CD4-positive, alpha-beta T cell treated with Interferon gamma for 1 hour (primary cell): ENCODE measurements at regions not wholly inside any gene's neighbourhood (a gene's known extent, or its start where the extent isn't known, plus 50 kb on each side); places are given as distances from the start of the nearest gene placed in this dataset.
"Not testable (repeated sequence)": the region's sequence is repeated elsewhere in the genome, so short reads cannot be mapped to it uniquely, and the experiment has no call there.

Experiments
- DNase-seq: peaks from one replicate; pipeline ENCODE4 v3.0.0-alpha.2; 2020

- no peak for DNase-seq
Observed at GRCh38 chr1:238499021-238499420, 608.3 kb upstream of the ZP4 start.

GRCh38 chr1:238492271-238492670 lies 601.5 kb upstream of the ZP4 start:
- no peak for DNase-seq

- DNase-seq = no peak
Observed at GRCh38 chr1:238491265-238491664, 600.5 kb upstream of the ZP4 start.

- no peak for DNase-seq
Observed at GRCh38 chr1:238489006-238489405, 598.3 kb upstream of the ZP4 start.

GRCh38 chr1:238488401-238488800 lies 597.7 kb upstream of the ZP4 start:
- no peak for DNase-seq

GRCh38 chr1:238487931-238488330 lies 597.2 kb upstream of the ZP4 start:
- no peak for DNase-seq

GRCh38 chr1:238485912-238486209 lies 595.1 kb upstream of the ZP4 start:
- DNase-seq = no peak

- no peak for DNase-seq
Observed at GRCh38 chr1:238485057-238485911, 594.6 kb upstream of the ZP4 start.

- no peak for DNase-seq
Observed at GRCh38 chr1:238484121-238484520, 593.4 kb upstream of the ZP4 start.

- no peak for DNase-seq
Observed at GRCh38 chr1:238476841-238477240, 586.1 kb upstream of the ZP4 start.

GRCh38 chr1:238475712-238476111 lies 585.0 kb upstream of the ZP4 start:
- DNase-seq = no peak

GRCh38 chr1:238474263-238474662 lies 583.5 kb upstream of the ZP4 start:
- no peak for DNase-seq

- no peak for DNase-seq
Observed at GRCh38 chr1:238469146-238469631, 578.5 kb upstream of the ZP4 start.

GRCh38 chr1:238468068-238468467 lies 577.3 kb upstream of the ZP4 start:
- DNase-seq = no peak

- DNase-seq = no peak
Observed at GRCh38 chr1:238466459-238466858, 575.7 kb upstream of the ZP4 start.

GRCh38 chr1:238465449-238465848 lies 574.7 kb upstream of the ZP4 start:
- no peak for DNase-seq

- no peak for DNase-seq
Observed at GRCh38 chr1:238458899-238459298, 568.2 kb upstream of the ZP4 start.

GRCh38 chr1:238457610-238458009 lies 566.9 kb upstream of the ZP4 start:
- DNase-seq = no peak

- no peak for DNase-seq
Observed at GRCh38 chr1:238451781-238452310, 561.1 kb upstream of the ZP4 start.

GRCh38 chr1:238450976-238451375 lies 560.3 kb upstream of the ZP4 start:
- no peak for DNase-seq

GRCh38 chr1:238443687-238444086 lies 553.0 kb upstream of the ZP4 start:
- no peak for DNase-seq

GRCh38 chr1:238439511-238439910 lies 548.8 kb upstream of the ZP4 start:
- DNase-seq = no peak

- DNase-seq = no peak
Observed at GRCh38 chr1:238438311-238439270, 547.9 kb upstream of the ZP4 start.

GRCh38 chr1:238429703-238430102 lies 539.0 kb upstream of the ZP4 start:
- not testable (repeated sequence) for DNase-seq
